ENCODE measurements at regions not wholly inside any gene's neighbourhood (a gene's known extent, or its start where the extent isn't known, plus 50 kb on each side); places are given as distances from the start of the nearest gene placed in this dataset.

GRCh38 chr3:5687230-5687629, 499.7 kb downstream of the EDEM1 start:
- TF ChIP-seq CTCF (conservative IDR thresholded peaks at IDR 0.05; ENCODE audit: low read length), result no peak
- no peak for TF ChIP-seq EZH2phosphoT487 (IDR thresholded peaks at IDR 0.05; ENCODE audit: borderline replicate concordance)
- Histone ChIP-seq H4K20me1 (ENCODE audit: insufficient read depth, low read length, poor library complexity, severe bottlenecking) (no peaks in the 10 kb centered on the region), H3F3A (ENCODE audit: low read depth) (no peaks in the 10 kb centered on the region), H3K4me3 (ENCODE audit: low read length, poor library complexity, severe bottlenecking) (no peak overlapping the region), H3K4me1 (ENCODE audit: insufficient read depth, low read length, poor library complexity, severe bottlenecking) (no peaks in the 10 kb centered on the region), H3K9ac (ENCODE audit: low read depth, low read length, poor library complexity, severe bottlenecking) (no peak overlapping the region), H3K79me2 (ENCODE audit: insufficient read depth, low read length) (no peaks in the 10 kb centered on the region), H2AFZ (ENCODE audit: low read length) (no peak overlapping the region), H3K9me2 (replicated peaks; ENCODE audit: low read depth, low read length) (no peaks in the 10 kb centered on the region), H3K9me3 (ENCODE audit: insufficient read depth, low read depth, low read length) (no peaks in the 10 kb centered on the region; the same call in 1 of the 2 replicates), H3K27me3 (ENCODE audit: insufficient read depth, low read length, poor library complexity, severe bottlenecking) (no peaks in the 10 kb centered on the region), H3K4me2 (ENCODE audit: low read depth, low read length, poor library complexity, severe bottlenecking) (no peak overlapping the region), H3K36me3 (ENCODE audit: insufficient read depth, low read length) (no peaks in the 10 kb centered on the region)

GRCh38 chr3:5690490-5690889, 503.0 kb downstream of the EDEM1 start:
- H3K9ac ChIP-seq (ENCODE audit: low read depth, low read length, poor library complexity, severe bottlenecking), result no peak overlapping the region

GRCh38 chr3:5690904-5691532, 503.5 kb downstream of the EDEM1 start:
- Histone ChIP-seq H3F3A (ENCODE audit: low read depth) (no peaks in the 10 kb centered on the region), H4K20me1 (ENCODE audit: insufficient read depth, low read length, poor library complexity, severe bottlenecking) (no peaks in the 10 kb centered on the region), H3K9me3 (ENCODE audit: insufficient read depth, low read depth, low read length) (no peaks in the 10 kb centered on the region; the same call in 1 of the 2 replicates), H3K27me3 (ENCODE audit: insufficient read depth, low read length, poor library complexity, severe bottlenecking) (no peaks in the 10 kb centered on the region), H3K79me2 (ENCODE audit: insufficient read depth, low read length) (no peaks in the 10 kb centered on the region), H3K36me3 (ENCODE audit: insufficient read depth, low read length) (no peaks in the 10 kb centered on the region), H2AFZ (ENCODE audit: low read length) (no peak overlapping the region), H3K4me3 (ENCODE audit: low read length, poor library complexity, severe bottlenecking) (no peak overlapping the region), H3K9ac (ENCODE audit: low read depth, low read length, poor library complexity, severe bottlenecking) (no peak overlapping the region), H3K4me2 (ENCODE audit: low read depth, low read length, poor library complexity, severe bottlenecking) (no peak overlapping the region), H3K9me2 (replicated peaks; ENCODE audit: low read depth, low read length) (no peaks in the 10 kb centered on the region), H3K4me1 (ENCODE audit: insufficient read depth, low read length, poor library complexity, severe bottlenecking) (no peaks in the 10 kb centered on the region)
- TF ChIP-seq CTCF (conservative IDR thresholded peaks at IDR 0.05; ENCODE audit: low read length), result no peak
- TF ChIP-seq EZH2phosphoT487 (IDR thresholded peaks at IDR 0.05; ENCODE audit: borderline replicate concordance), result no peak

More at GRCh38 chr3:5690490-5690889, 503.0 kb downstream of the EDEM1 start:
- Histone ChIP-seq H3K4me2 (ENCODE audit: low read depth, low read length, poor library complexity, severe bottlenecking) (no peak overlapping the region), H3F3A (ENCODE audit: low read depth) (no peaks in the 10 kb centered on the region), H3K9me2 (replicated peaks; ENCODE audit: low read depth, low read length) (no peaks in the 10 kb centered on the region), H4K20me1 (ENCODE audit: insufficient read depth, low read length, poor library complexity, severe bottlenecking) (no peaks in the 10 kb centered on the region), H3K36me3 (ENCODE audit: insufficient read depth, low read length) (no peaks in the 10 kb centered on the region), H3K27me3 (ENCODE audit: insufficient read depth, low read length, poor library complexity, severe bottlenecking) (no peaks in the 10 kb centered on the region), H3K79me2 (ENCODE audit: insufficient read depth, low read length) (no peaks in the 10 kb centered on the region), H3K9me3 (ENCODE audit: insufficient read depth, low read depth, low read length) (no peaks in the 10 kb centered on the region; the same call in 1 of the 2 replicates), H3K4me3 (ENCODE audit: low read length, poor library complexity, severe bottlenecking) (no peak overlapping the region), H2AFZ (ENCODE audit: low read length) (no peak overlapping the region), H3K4me1 (ENCODE audit: insufficient read depth, low read length, poor library complexity, severe bottlenecking) (no peaks in the 10 kb centered on the region)
- TF ChIP-seq EZH2phosphoT487 (IDR thresholded peaks at IDR 0.05; ENCODE audit: borderline replicate concordance) (no peak), CTCF (conservative IDR thresholded peaks at IDR 0.05; ENCODE audit: low read length) (no peak)

All from Loucy (cell line).